Loucy (cell line): ENCODE measurements at regions not wholly inside any gene's neighbourhood (a gene's known extent, or its start where the extent isn't known, plus 50 kb on each side); places are given as distances from the start of the nearest gene placed in this dataset.

Experiments used
- H2AFZ ChIP-seq: fragments of 200-600 bp; sonication (generic); 2 replicates; pipeline ENCODE4 v1.6.0; 2016; ENCODE audit warnings: antibody characterized with exemption, mild to moderate bottlenecking, low read length, moderate library complexity
- H3F3A ChIP-seq: fragments of 200-600 bp; 2 replicates; pipeline ENCODE4 v1.6.0; 2016; ENCODE audit warnings: antibody characterized with exemption, low read depth, mild to moderate bottlenecking
- H3K27me3 ChIP-seq: fragments of 200-600 bp; sonication (generic); 2 replicates; pipeline ENCODE4 v1.6.1; 2014; ENCODE audit warnings: low read length, mild to moderate bottlenecking; ENCODE audit not compliant: insufficient read depth, poor library complexity, severe bottlenecking
- H3K36me3 ChIP-seq: fragments of 200-600 bp; sonication (generic); 2 replicates; pipeline ENCODE4 v1.6.1; 2016; ENCODE audit warnings: low read length; ENCODE audit not compliant: insufficient read depth
- H3K4me1 ChIP-seq: fragments of 200-600 bp; sonication (generic); 2 replicates; pipeline ENCODE4 v1.5.1; 2014; ENCODE audit warnings: low read length, mild to moderate bottlenecking; ENCODE audit not compliant: insufficient read depth, poor library complexity, severe bottlenecking
- H3K4me2 ChIP-seq: fragments of 200-600 bp; sonication (generic); 2 replicates; pipeline ENCODE4 v1.6.0; 2014; ENCODE audit warnings: antibody characterized with exemption, low read length, low read depth, mild to moderate bottlenecking; ENCODE audit not compliant: poor library complexity, severe bottlenecking
- H3K4me3 ChIP-seq: fragments of 200-600 bp; sonication (generic); 2 replicates; pipeline ENCODE4 v1.5.1; 2014; ENCODE audit warnings: low read length, mild to moderate bottlenecking, mixed read lengths; ENCODE audit not compliant: poor library complexity, severe bottlenecking
- H3K79me2 ChIP-seq: fragments of 200-600 bp; sonication (generic); 2 replicates; pipeline ENCODE4 v1.6.1; 2014; ENCODE audit warnings: low read length; ENCODE audit not compliant: insufficient read depth
- H3K9ac ChIP-seq: fragments of 200-600 bp; sonication (generic); 2 replicates; pipeline ENCODE4 v1.6.0; 2014; ENCODE audit warnings: mild to moderate bottlenecking, low read depth, low read length, moderate library complexity; ENCODE audit not compliant: poor library complexity, severe bottlenecking
- H3K9me2 ChIP-seq: fragments of 200-600 bp; sonication (generic); replicated peaks from 2 replicates; pipeline ENCODE4 v1.6.1; 2016; ENCODE audit warnings: low read depth, low read length, mixed read lengths
- H3K9me3 ChIP-seq: fragments of 200-600 bp; sonication (generic); 2 replicates; pipeline ENCODE4 v1.6.1; 2014; ENCODE audit warnings: mild to moderate bottlenecking, antibody characterized with exemption, low read length, low read depth; ENCODE audit not compliant: insufficient read depth
- H4K20me1 ChIP-seq: fragments of 200-600 bp; sonication (generic); 2 replicates; pipeline ENCODE4 v1.6.0; 2014; ENCODE audit warnings: antibody characterized with exemption, low read length, mild to moderate bottlenecking; ENCODE audit not compliant: insufficient read depth, poor library complexity, severe bottlenecking
- EZH2phosphoT487 ChIP-seq: fragments of 200-600 bp; IDR thresholded peaks from 2 replicates; pipeline ENCODE4 v1.6.1; 2018; ENCODE audit warnings: antibody characterized with exemption, mild to moderate bottlenecking, moderate library complexity, borderline replicate concordance
- TF ChIP-seq, protein P1 (sequence below): fragments of 200-600 bp; sonication (generic); conservative IDR thresholded peaks from 2 replicates; pipeline ENCODE4 v1.5.1; 2014; ENCODE audit warnings: mild to moderate bottlenecking, antibody characterized with exemption, low read length

DNA sequence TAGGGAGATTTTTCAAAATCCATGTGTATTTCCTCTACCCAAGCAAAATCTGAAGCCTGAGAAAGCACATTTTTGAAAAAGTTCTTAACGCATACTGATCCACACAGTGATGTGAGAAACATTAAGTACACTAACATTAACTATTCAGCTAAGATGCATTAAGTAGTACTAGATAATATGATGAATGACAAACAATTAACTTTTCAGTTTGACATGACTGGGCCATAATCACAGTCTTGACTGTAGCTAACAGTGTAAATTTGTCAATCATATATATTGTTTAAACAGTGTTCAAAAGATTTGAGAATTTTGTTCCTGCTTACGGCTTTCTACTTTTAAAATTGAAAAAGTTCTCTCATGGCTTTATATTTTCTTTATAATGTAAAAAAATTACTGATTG lies 72.0 kb downstream of the CNTN3 start:
- no peaks in the 10 kb centered on the region for H3F3A ChIP-seq
- H3K36me3 ChIP-seq, result no peaks in the 10 kb centered on the region
- H3K4me3 ChIP-seq, result no peak overlapping the region
- TF ChIP-seq, protein P1, sequence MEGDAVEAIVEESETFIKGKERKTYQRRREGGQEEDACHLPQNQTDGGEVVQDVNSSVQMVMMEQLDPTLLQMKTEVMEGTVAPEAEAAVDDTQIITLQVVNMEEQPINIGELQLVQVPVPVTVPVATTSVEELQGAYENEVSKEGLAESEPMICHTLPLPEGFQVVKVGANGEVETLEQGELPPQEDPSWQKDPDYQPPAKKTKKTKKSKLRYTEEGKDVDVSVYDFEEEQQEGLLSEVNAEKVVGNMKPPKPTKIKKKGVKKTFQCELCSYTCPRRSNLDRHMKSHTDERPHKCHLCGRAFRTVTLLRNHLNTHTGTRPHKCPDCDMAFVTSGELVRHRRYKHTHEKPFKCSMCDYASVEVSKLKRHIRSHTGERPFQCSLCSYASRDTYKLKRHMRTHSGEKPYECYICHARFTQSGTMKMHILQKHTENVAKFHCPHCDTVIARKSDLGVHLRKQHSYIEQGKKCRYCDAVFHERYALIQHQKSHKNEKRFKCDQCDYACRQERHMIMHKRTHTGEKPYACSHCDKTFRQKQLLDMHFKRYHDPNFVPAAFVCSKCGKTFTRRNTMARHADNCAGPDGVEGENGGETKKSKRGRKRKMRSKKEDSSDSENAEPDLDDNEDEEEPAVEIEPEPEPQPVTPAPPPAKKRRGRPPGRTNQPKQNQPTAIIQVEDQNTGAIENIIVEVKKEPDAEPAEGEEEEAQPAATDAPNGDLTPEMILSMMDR, result no peak
- no peak for TF ChIP-seq EZH2phosphoT487
- no peaks in the 10 kb centered on the region for H3K27me3 ChIP-seq
- no peak overlapping the region for H3K9ac ChIP-seq
- H3K4me2 ChIP-seq, result no peak overlapping the region
- H3K79me2 ChIP-seq, result no peaks in the 10 kb centered on the region
- H3K4me1 ChIP-seq, result no peaks in the 10 kb centered on the region
- H3K9me3 ChIP-seq, result no peaks in the 10 kb centered on the region
- no peak overlapping the region for H2AFZ ChIP-seq
- no peaks in the 10 kb centered on the region for H4K20me1 ChIP-seq
- no peaks in the 10 kb centered on the region for H3K9me2 ChIP-seq

DNA sequence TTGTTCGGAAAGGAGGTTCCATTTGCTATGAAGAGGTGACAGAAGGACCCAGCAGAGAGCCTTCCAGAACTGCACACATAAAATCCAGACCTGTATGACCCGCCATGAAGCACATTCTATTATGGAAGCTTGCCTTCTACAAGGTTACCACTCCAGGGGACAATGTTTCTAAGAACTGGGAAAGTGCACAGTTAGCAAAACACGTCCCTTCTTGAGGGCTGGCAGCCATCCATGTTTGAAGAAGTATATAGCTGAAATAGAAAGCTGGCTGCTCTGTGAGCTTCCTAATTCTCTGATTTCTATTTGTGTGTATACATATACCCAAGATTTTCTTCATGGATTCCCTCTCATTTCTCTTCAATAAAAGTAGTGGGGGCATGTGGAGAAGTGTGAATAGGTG lies 74.6 kb downstream of the CNTN3 start:
- Histone ChIP-seq H3K27me3 (no peaks in the 10 kb centered on the region), H3K4me1 (no peaks in the 10 kb centered on the region), H3K9me2 (no peaks in the 10 kb centered on the region), H4K20me1 (no peaks in the 10 kb centered on the region), H3K4me3 (no peak overlapping the region), H3K4me2 (no peak overlapping the region), H2AFZ (no peak overlapping the region), H3K9ac (no peak overlapping the region), H3K36me3 (no peaks in the 10 kb centered on the region), H3K79me2 (no peaks in the 10 kb centered on the region), H3K9me3 (no peaks in the 10 kb centered on the region), H3F3A (no peaks in the 10 kb centered on the region)
- TF ChIP-seq, protein P1, result no peak
- TF ChIP-seq EZH2phosphoT487, result no peak

DNA sequence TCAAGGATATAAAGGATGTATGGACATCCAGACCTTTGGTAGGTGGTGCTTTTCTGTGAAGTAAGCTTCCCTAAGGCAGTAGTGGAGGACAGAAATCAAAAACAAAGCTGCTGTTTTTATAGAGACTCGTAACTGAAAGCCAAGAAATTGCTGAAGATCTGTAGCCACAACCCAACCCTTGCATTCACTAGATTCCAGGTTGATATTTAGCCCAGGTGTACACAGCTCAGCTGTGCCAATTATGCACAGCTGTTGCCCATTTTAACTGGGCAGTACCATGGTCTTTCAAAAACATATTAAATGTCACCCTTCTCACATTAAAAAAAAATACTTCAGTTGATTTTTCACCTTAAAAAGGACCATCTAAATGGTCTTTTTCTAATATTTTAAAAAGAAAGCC lies 75.8 kb downstream of the CNTN3 start:
- no peaks in the 10 kb centered on the region for H3K9me2 ChIP-seq

More for the DNA sequence above, 75.8 kb downstream of the CNTN3 start:
- Histone ChIP-seq H3K4me1 (no peaks in the 10 kb centered on the region), H3K79me2 (no peaks in the 10 kb centered on the region), H3K4me2 (no peak overlapping the region), H3K4me3 (no peak overlapping the region), H3F3A (no peaks in the 10 kb centered on the region), H3K9ac (no peak overlapping the region), H3K27me3 (no peaks in the 10 kb centered on the region), H4K20me1 (no peaks in the 10 kb centered on the region), H2AFZ (no peak overlapping the region), H3K36me3 (no peaks in the 10 kb centered on the region), H3K9me3 (no peaks in the 10 kb centered on the region)
- TF ChIP-seq EZH2phosphoT487, result no peak
- TF ChIP-seq, protein P1, result no peak
